HCT116 (cell line): ENCODE measurements at regions not wholly inside any gene's neighbourhood (a gene's known extent, or its start where the extent isn't known, plus 50 kb on each side); places are given as distances from the start of the nearest gene placed in this dataset.

Experiments
- ATAC-seq: fragments of 200-7000 bp; cut with Tn5 transposase; 2 replicates; pipeline ENCODE4 v1.9.1; 2020; ENCODE audit warnings: mild to moderate bottlenecking, moderate library complexity
- BruUV-seq: library from RNA; stranded (reverse); fragments of 400-500 nt; replicated peaks from 2 replicates; lab custom pipeline; 2021; lab: Mats Ljungman, UMichigan
- CTCF ChIA-PET: fragments of 300-600 bp; sonication (Branson Sonifier 250); formaldehyde crosslinking; loops from one replicate; lab custom pipeline; 2021; ENCODE audit warnings: antibody characterized with exemption; lab: Charles Lee
- POLR2A ChIA-PET: fragments of 300-600, 350-600 bp; sonication (Branson Sonifier 250); formaldehyde crosslinking; loops from one replicate; lab custom pipeline; 2021; ENCODE audit warnings: antibody characterized with exemption; lab: Charles Lee
- RAD21 ChIA-PET, 2 experiments: fragments of 300-600 bp; sonication (Branson Sonifier 250); formaldehyde crosslinking; loops; one replicate each; lab custom pipeline; 2023; ENCODE audit warnings: low total read pairs in 2 of 2; ENCODE audit not compliant: uncharacterized antibody in 2 of 2, unreplicated experiment in 2 of 2, low non-redundant PET in 1 of 2; lab: Charles Lee
- DNase-seq: peaks from one replicate; pipeline ENCODE4 v3.0.0-alpha.2; 2010; ENCODE audit warnings: low read depth, low spot score
- H2AFZ ChIP-seq: fragments of 200-600 bp; shearing (Covaris generic), sonication (generic); 2 replicates; pipeline ENCODE4 v1.6.1; 2017; ENCODE audit warnings: low read depth, mixed run types, mixed read lengths, antibody characterized with exemption, low read length; ENCODE audit not compliant: poor library complexity, severe bottlenecking
- H3K27ac ChIP-seq: 2 replicates; pipeline ENCODE4 v1.5.1; 2012; ENCODE audit warnings: low read depth, low read length
- H3K27me3 ChIP-seq: fragments of 200-600 bp; sonication (generic); 2 replicates; pipeline ENCODE4 v1.6.1; 2016; ENCODE audit warnings: mixed run types, low read length, mixed read lengths; ENCODE audit not compliant: insufficient read depth
- H3K36me3 ChIP-seq, 2 experiments: fragments of 200-500 bp in 1 of 2; fragments of 200-600 bp in 1 of 2; sonication (Bioruptor generic) in 1 of 2; sonication (generic) in 1 of 2; 2 replicates each; pipeline versions ENCODE4 v1.5.1 to v1.6.1; 2014 to 2016; ENCODE audit warnings: low read length in 2 of 2, inconsistent platforms in 1 of 2, mixed read lengths in 1 of 2, mixed run types in 1 of 2; ENCODE audit not compliant: insufficient read depth in 2 of 2, control insufficient read depth in 1 of 2
- H3K4me1 ChIP-seq, 2 experiments: fragments of 200-600 bp in 1 of 2; sonication (generic) in 1 of 2; 2 replicates each; pipeline versions ENCODE4 v1.5.1 to v1.6.1; 2012 to 2017; ENCODE audit warnings: low read length in 2 of 2, inconsistent platforms in 1 of 2, mild to moderate bottlenecking in 1 of 2, mixed read lengths in 1 of 2, mixed run types in 1 of 2, moderate library complexity in 1 of 2; ENCODE audit not compliant: insufficient read depth in 2 of 2, control insufficient read depth in 1 of 2
- H3K4me2 ChIP-seq: fragments of 200-600 bp; sonication (generic); 2 replicates; pipeline ENCODE4 v1.6.1; 2017; ENCODE audit warnings: mixed run types, low read length, mixed read lengths
- H3K4me3 ChIP-seq, 2 experiments: fragments of 200-600 bp in 1 of 2; sonication (generic) in 1 of 2; replicated peaks in 1 of 2; 2 replicates each; pipeline ENCODE4 v1.5.1; 2011 to 2016; ENCODE audit warnings: low read length in 2 of 2, control low read depth in 1 of 2, low read depth in 1 of 2, mild to moderate bottlenecking in 1 of 2, mixed read lengths in 1 of 2, mixed run types in 1 of 2
- H3K79me2 ChIP-seq: fragments of 200-600 bp; sonication (generic); 2 replicates; pipeline ENCODE4 v1.6.1; 2017; ENCODE audit warnings: mild to moderate bottlenecking, mixed run types, low read length, moderate library complexity, mixed read lengths; ENCODE audit not compliant: insufficient read depth
- H3K9ac ChIP-seq: fragments of 200-600 bp; sonication (generic); 2 replicates; pipeline ENCODE4 v1.6.1; 2016; ENCODE audit warnings: low read length, mixed read lengths
- H3K9me2 ChIP-seq: fragments of 200-600 bp; sonication (generic), shearing (Covaris generic); 2 replicates; pipeline ENCODE4 v1.6.1; 2017; ENCODE audit warnings: mixed run types, mild to moderate bottlenecking, moderate library complexity; ENCODE audit not compliant: insufficient read depth
- H3K9me3 ChIP-seq, 2 experiments: fragments of 200-500 bp in 1 of 2; fragments of 200-600 bp in 1 of 2; sonication (Bioruptor generic) in 1 of 2; sonication (generic) in 1 of 2; 2 replicates each; pipeline ENCODE4 v1.6.1; 2014 to 2017; ENCODE audit warnings: low read length in 2 of 2, mixed read lengths in 2 of 2, inconsistent platforms in 1 of 2, low read depth in 1 of 2, mild to moderate bottlenecking in 1 of 2, mixed run types in 1 of 2, moderate library complexity in 1 of 2; ENCODE audit not compliant: control insufficient read depth in 1 of 2, insufficient read depth in 1 of 2
- H4K20me1 ChIP-seq: fragments of 200-600 bp; sonication (generic), shearing (Covaris generic); 2 replicates; pipeline ENCODE4 v1.6.1; 2017; ENCODE audit warnings: mixed run types, mild to moderate bottlenecking, moderate library complexity; ENCODE audit not compliant: insufficient read depth
- CBX3 ChIP-seq: IDR thresholded peaks from 2 replicates; pipeline ENCODE4 v1.6.1; 2012; ENCODE audit warnings: low read depth
- ELF1 ChIP-seq: IDR thresholded peaks from 2 replicates; pipeline ENCODE4 v1.6.1; 2012; ENCODE audit warnings: low read depth, borderline replicate concordance
- MAX ChIP-seq: IDR thresholded peaks from 2 replicates; pipeline ENCODE4 v1.6.1; 2012
- POLR2AphosphoS5 ChIP-seq: IDR thresholded peaks from 2 replicates; pipeline ENCODE4 v1.6.1; 2011; ENCODE audit warnings: mild to moderate bottlenecking, low read depth, low read length, moderate library complexity
- RAD21 ChIP-seq: IDR thresholded peaks from 2 replicates; pipeline ENCODE4 v1.6.1; 2012; ENCODE audit warnings: low read depth, mild to moderate bottlenecking
- SP1 ChIP-seq: IDR thresholded peaks from 2 replicates; pipeline ENCODE4 v1.6.1; 2012; ENCODE audit warnings: low read depth
- TCF7L2 ChIP-seq: IDR thresholded peaks from 2 replicates; pipeline ENCODE4 v1.7.0; 2011; ENCODE audit warnings: borderline replicate concordance, inconsistent platforms; ENCODE audit not compliant: insufficient read depth, insufficient read length; ENCODE audit errors: extremely low read depth
- YY1 ChIP-seq: IDR thresholded peaks from 2 replicates; pipeline ENCODE4 v1.6.1; 2011; ENCODE audit warnings: low read length, low read depth, moderate library complexity, mild to moderate bottlenecking; ENCODE audit not compliant: insufficient replicate concordance; ENCODE audit errors: extremely low read depth
- ZBTB33 ChIP-seq: IDR thresholded peaks from 2 replicates; pipeline ENCODE4 v1.6.1; 2011; ENCODE audit warnings: mild to moderate bottlenecking, low read length, moderate library complexity; ENCODE audit not compliant: insufficient replicate concordance; ENCODE audit errors: extremely low read depth
- ZFX ChIP-seq: fragments of 450-650 bp; IDR thresholded peaks from 2 replicates; pipeline ENCODE4 v1.6.1; 2017
- intact Hi-C: fragments of 100-400 bp; cut with micrococcal nuclease; formaldehyde crosslinking; loops from 2 replicates; pipeline ENCODE4 v1.10.0; 2022
- TF ChIP-seq, protein P1 (sequence below): IDR thresholded peaks from 2 replicates; pipeline ENCODE4 v1.6.1; 2012

GRCh38 chr6:86856379-86856778 is 80.9 kb upstream of the HTR1E start:
- no peaks in the 10 kb centered on the region; the same call in 1 of the 2 replicates for H4K20me1 ChIP-seq
- POLR2A ChIA-PET = no interaction called here
- H3K36me3 ChIP-seq = no peaks in the 10 kb centered on the region
- no peak overlapping the region for H3K27ac ChIP-seq
- H2AFZ ChIP-seq = no peak overlapping the region
- no peaks in the 10 kb centered on the region for H3K27me3 ChIP-seq
- H3K4me3 ChIP-seq = no peak overlapping the region
- CTCF ChIA-PET = no interaction called here
- H3K79me2 ChIP-seq = no peaks in the 10 kb centered on the region
- no peaks in the 10 kb centered on the region for H3K4me1 ChIP-seq
- no peaks in the 10 kb centered on the region for H3K9me2 ChIP-seq
- intact Hi-C loops = loop anchor here (2.0 to 5.0 kb wide), 3 partner anchors 171 to 1100 kb away; no protein-coding TSS in a partner anchor
- no peaks in the 10 kb centered on the region for H3K9me3 ChIP-seq
- TF ChIP-seq TCF7L2 (no peak), ELF1 (no peak), ZFX (no peak), YY1 (no peak), POLR2AphosphoS5 (no peak), RAD21 (no peak), SP1 (no peak), MAX (no peak), ZBTB33 (no peak), CBX3 (no peak)
- TF ChIP-seq, protein P1, sequence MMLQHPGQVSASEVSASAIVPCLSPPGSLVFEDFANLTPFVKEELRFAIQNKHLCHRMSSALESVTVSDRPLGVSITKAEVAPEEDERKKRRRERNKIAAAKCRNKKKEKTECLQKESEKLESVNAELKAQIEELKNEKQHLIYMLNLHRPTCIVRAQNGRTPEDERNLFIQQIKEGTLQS = no peak
- ATAC-seq (no peak), DNase-seq (no peak)
- H3K9ac ChIP-seq = no peak overlapping the region
- no TSS peak for BruUV-seq
- RAD21 ChIA-PET = no interaction called here
- H3K4me2 ChIP-seq = no peak overlapping the region
